MCF 10A (cell line): ENCODE measurements at regions not wholly inside any gene's neighbourhood (a gene's known extent, or its start where the extent isn't known, plus 50 kb on each side); places are given as distances from the start of the nearest gene placed in this dataset.

Experiments
- BruUV-seq: library from RNA; stranded (reverse); fragments of 400-500 nt; replicated peaks from 2 replicates; lab custom pipeline; 2021; lab: Mats Ljungman, UMichigan
- CTCF ChIA-PET: fragments of 300-600 bp; sonication (Branson Sonifier 250); formaldehyde crosslinking; extraction: SDS; loops from one replicate; lab custom pipeline; 2021; ENCODE audit warnings: antibody characterized with exemption, inconsistent platforms; lab: Yijun Ruan, JAX
- POLR2A ChIA-PET: fragments of 300-600, 350-650 bp; sonication (Branson Sonifier 250); formaldehyde crosslinking; extraction: SDS; loops from one replicate; lab custom pipeline; 2020; ENCODE audit warnings: antibody characterized with exemption, inconsistent platforms; lab: Yijun Ruan, JAX
- DNase-seq: peaks from one replicate; pipeline ENCODE4 v3.0.0-alpha.2; 2018; ENCODE audit not compliant: unreplicated experiment
- H3K27ac Mint-ChIP-seq: one replicate; pipeline ENCODE4 v1.8.0; 2022; ENCODE audit warnings: mild to moderate bottlenecking, low read depth, mixed read lengths; ENCODE audit not compliant: unreplicated experiment
- H3K27me3 Mint-ChIP-seq: one replicate; pipeline ENCODE4 v1.8.0; 2022; ENCODE audit warnings: mixed read lengths; ENCODE audit not compliant: insufficient read depth, unreplicated experiment
- H3K36me3 Mint-ChIP-seq: one replicate; pipeline ENCODE4 v1.8.0; 2022; ENCODE audit warnings: mild to moderate bottlenecking, moderate library complexity, mixed read lengths; ENCODE audit not compliant: insufficient read depth, unreplicated experiment
- H3K4me1 Mint-ChIP-seq: one replicate; pipeline ENCODE4 v1.8.0; 2022; ENCODE audit warnings: mixed read lengths; ENCODE audit not compliant: insufficient read depth, unreplicated experiment
- H3K4me3 Mint-ChIP-seq: one replicate; pipeline ENCODE4 v1.8.0; 2022; ENCODE audit warnings: mild to moderate bottlenecking, moderate library complexity, mixed read lengths; ENCODE audit not compliant: unreplicated experiment
- H3K9me3 Mint-ChIP-seq: one replicate; pipeline ENCODE4 v1.8.0; 2022; ENCODE audit warnings: mixed read lengths; ENCODE audit not compliant: unreplicated experiment
- intact Hi-C: fragments of 100-400 bp; cut with micrococcal nuclease; formaldehyde crosslinking; loops from 2 replicates; pipeline ENCODE4 v1.14.1; 2022
- TF ChIP-seq, protein P1 (sequence below): fragments of 200-600 bp; IDR thresholded peaks from one replicate; pipeline ENCODE4 v1.8.0; 2022; ENCODE audit warnings: antibody characterized with exemption, mild to moderate bottlenecking; ENCODE audit not compliant: unreplicated experiment

DNA sequence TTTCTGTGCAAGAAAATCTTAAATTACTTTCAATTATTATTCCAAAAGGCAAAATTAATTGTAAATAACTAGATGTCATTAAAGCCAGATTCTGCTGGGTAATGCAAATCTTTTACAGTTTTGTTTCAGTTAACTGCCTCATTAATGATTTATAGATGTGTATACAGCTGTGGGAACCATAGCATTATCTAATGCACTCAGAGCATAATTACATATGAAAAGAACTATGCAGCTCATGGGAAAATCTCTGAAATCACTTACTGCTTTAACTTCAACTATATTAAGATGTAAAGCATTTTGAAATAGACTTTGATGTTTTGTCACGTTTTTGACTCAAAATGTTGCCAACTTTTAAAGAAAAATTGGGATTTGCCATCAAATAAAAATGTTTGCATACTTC is 630.3 kb upstream of the KLHL4 start:
- intact Hi-C loops = no loop called here
- Mint-ChIP-seq H3K27me3 (peaks cover 12% of the 10 kb centered on the region), H3K9me3 (no peaks in the 10 kb centered on the region), H3K4me1 (no peaks in the 10 kb centered on the region), H3K4me3 (no peak overlapping the region), H3K36me3 (no peaks in the 10 kb centered on the region), H3K27ac (no peak overlapping the region)
- BruUV-seq = no TSS peak
- ChIA-PET CTCF (no interaction called here), POLR2A (no interaction called here)
- no peak for DNase-seq
- TF ChIP-seq, protein P1, sequence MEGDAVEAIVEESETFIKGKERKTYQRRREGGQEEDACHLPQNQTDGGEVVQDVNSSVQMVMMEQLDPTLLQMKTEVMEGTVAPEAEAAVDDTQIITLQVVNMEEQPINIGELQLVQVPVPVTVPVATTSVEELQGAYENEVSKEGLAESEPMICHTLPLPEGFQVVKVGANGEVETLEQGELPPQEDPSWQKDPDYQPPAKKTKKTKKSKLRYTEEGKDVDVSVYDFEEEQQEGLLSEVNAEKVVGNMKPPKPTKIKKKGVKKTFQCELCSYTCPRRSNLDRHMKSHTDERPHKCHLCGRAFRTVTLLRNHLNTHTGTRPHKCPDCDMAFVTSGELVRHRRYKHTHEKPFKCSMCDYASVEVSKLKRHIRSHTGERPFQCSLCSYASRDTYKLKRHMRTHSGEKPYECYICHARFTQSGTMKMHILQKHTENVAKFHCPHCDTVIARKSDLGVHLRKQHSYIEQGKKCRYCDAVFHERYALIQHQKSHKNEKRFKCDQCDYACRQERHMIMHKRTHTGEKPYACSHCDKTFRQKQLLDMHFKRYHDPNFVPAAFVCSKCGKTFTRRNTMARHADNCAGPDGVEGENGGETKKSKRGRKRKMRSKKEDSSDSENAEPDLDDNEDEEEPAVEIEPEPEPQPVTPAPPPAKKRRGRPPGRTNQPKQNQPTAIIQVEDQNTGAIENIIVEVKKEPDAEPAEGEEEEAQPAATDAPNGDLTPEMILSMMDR = no peak

DNA sequence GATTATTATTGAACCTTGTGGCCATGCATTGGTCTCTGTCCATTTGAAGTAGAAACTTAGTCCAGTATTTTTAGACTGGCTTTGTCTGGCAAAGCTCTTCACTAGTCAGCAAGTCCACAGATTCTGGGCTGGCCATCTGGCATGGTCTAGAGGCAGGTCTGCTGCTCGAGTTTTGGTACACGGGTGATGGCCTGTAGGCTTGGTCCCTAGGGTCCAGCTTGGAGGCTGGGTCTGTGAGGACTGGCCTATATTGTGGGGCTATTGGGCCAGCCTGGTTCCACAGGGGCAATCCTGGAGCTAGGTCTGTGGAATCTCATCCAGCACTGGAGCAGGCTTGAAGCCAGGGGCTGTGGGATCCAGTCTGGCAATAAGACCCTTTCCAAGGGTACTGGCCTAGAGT is 607.6 kb upstream of the KLHL4 start:
- POLR2A ChIA-PET = no interaction called here
- TF ChIP-seq, protein P1 = no peak
- CTCF ChIA-PET = no interaction called here
- H3K27me3 Mint-ChIP-seq = no peaks in the 10 kb centered on the region
- H3K4me3 Mint-ChIP-seq = no peak overlapping the region
- H3K36me3 Mint-ChIP-seq = peaks cover 3% of the 10 kb centered on the region
- H3K9me3 Mint-ChIP-seq = no peaks in the 10 kb centered on the region
- H3K4me1 Mint-ChIP-seq = no peaks in the 10 kb centered on the region
- intact Hi-C loops = no loop called here
- DNase-seq = no peak
- H3K27ac Mint-ChIP-seq = no peak overlapping the region
- no TSS peak for BruUV-seq

DNA sequence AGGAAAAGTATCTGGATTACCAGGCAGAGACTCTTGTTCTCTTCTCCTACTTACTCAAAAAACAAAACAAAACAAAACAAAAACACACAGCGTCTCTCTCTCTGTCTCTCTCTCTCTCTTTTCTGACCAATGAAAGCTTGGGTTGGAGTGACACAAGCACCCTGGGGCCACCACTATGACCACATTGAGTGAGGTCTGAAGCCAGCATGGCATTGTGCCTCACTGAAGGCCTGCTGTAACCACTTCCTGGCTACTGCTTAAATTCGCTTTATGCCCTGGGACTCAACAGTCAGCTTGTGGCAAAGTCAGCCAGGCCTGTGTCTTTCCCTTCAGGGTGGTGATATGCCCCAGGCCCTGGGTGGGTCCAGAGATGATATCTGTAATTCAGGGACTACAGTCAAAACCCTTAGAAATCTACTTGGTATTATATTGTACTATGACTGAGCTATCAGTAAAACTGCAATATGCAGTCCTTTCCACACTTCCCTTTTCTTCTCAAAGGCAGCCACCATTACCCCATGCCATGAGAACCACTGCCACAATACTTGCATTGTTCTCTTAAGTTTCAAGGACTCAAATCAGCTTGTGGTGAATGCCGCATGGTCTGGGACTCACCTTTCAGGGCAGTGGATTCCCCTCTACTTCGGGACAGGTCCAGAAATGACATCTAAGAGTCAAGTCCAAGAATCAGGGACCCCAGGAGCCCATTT is 606.8 kb upstream of the KLHL4 start:
- ChIA-PET POLR2A (no interaction called here), CTCF (interaction anchor here (0.5 kb wide), 1 partner anchor 1098 kb away, joined by 3 read pairs; no protein-coding TSS in a partner anchor)
- Mint-ChIP-seq H3K36me3 (peaks cover 6% of the 10 kb centered on the region), H3K9me3 (no peaks in the 10 kb centered on the region), H3K27me3 (no peaks in the 10 kb centered on the region), H3K4me3 (no peak overlapping the region), H3K27ac (no peak overlapping the region), H3K4me1 (no peaks in the 10 kb centered on the region)
- intact Hi-C loops = no loop called here
- TF ChIP-seq, protein P1 = no peak
- BruUV-seq = no TSS peak
- DNase-seq = no peak

DNA sequence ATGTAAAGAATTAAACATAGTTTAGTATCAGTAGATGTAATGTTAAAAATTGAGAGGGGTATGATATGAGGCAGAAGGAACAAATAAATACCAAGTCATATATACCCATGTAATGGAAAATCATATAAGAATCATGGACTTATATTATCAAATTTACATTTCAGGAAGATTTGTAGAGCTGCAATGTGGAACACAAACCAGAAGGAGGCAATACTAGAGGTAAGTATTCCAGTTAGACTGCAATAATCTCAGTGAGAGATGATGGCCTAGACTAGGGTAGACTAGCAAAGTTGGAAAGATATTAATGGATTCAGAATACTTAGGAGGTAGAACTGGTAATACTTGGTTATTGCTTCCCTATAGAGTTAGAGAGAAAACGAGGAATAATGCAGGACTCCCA is 603.0 kb upstream of the KLHL4 start:
- ChIA-PET CTCF (no interaction called here), POLR2A (no interaction called here)
- TF ChIP-seq, protein P1 = no peak
- DNase-seq = no peak
- no peaks in the 10 kb centered on the region for H3K4me1 Mint-ChIP-seq
- BruUV-seq = no TSS peak
- intact Hi-C loops = no loop called here
- no peaks in the 10 kb centered on the region for H3K9me3 Mint-ChIP-seq
- H3K27me3 Mint-ChIP-seq = no peaks in the 10 kb centered on the region
- H3K36me3 Mint-ChIP-seq = peaks cover 6% of the 10 kb centered on the region
- no peak overlapping the region for H3K27ac Mint-ChIP-seq
- H3K4me3 Mint-ChIP-seq = no peak overlapping the region
